ENCODE measurements at regions not wholly inside any gene's neighbourhood (a gene's known extent, or its start where the extent isn't known, plus 50 kb on each side); places are given as distances from the start of the nearest gene placed in this dataset.
"Not testable (repeated sequence)": the region's sequence is repeated elsewhere in the genome, so short reads cannot be mapped to it uniquely, and the experiment has no call there.

GRCh38 chr1:148347781-148348180 lies 135.3 kb downstream of the PPIAL4G start:
- H3K27ac ChIP-seq (ENCODE audit: control insufficient read depth, insufficient read depth), result no peak overlapping the region
- H3K36me3 ChIP-seq (ENCODE audit: control insufficient read depth in 2 of 2, insufficient read depth in 2 of 2, low read length in 1 of 2), result no peaks in the 10 kb centered on the region
- ChIA-PET SMC1A (ENCODE audit: uncharacterized antibody, unreplicated experiment) (no interaction called here), POLR2A (no interaction called here), CTCF (interaction anchor here (1.6 kb wide), 1 partner anchor 11 kb away, joined by 4 read pairs; no protein-coding TSS in a partner anchor), RAD21 (ENCODE audit: unreplicated experiment) (no interaction called here)
- no peak overlapping the region for H2AFZ ChIP-seq (ENCODE audit: control insufficient read depth, low read depth, low read length)
- ATAC-seq, result no peak
- no TSS peak for BruUV-seq (replicated peaks)
- no peak for FAIRE-seq
- TF ChIP-seq IKZF1 (conservative IDR thresholded peaks at IDR 0.05) (no peak), IRF4 (IDR thresholded peaks at IDR 0.05; ENCODE audit: low read depth, low read length) (no peak), CREB1 (IDR thresholded peaks at IDR 0.05; ENCODE audit: low read depth) (no peak), RELA (IDR thresholded peaks at IDR 0.05; ENCODE audit: borderline replicate concordance, partially characterized antibody) (no peak), E2F4 (IDR thresholded peaks at IDR 0.05; ENCODE audit: low read depth, low read length) (no peak), RAD51 (IDR thresholded peaks at IDR 0.05) (no peak), SP1 (IDR thresholded peaks at IDR 0.05; ENCODE audit: low read depth, low read length) (no peak), IKZF2 (IDR thresholded peaks at IDR 0.05) (no peak)
- no peak for DNase-seq (ENCODE audit: low read depth, low spot score)
- H3K79me2 ChIP-seq (ENCODE audit: control insufficient read depth, insufficient read depth, low read length), result no peaks in the 10 kb centered on the region
- H3K27me3 ChIP-seq (replicated peaks in 1 of 2; ENCODE audit: control insufficient read depth in 2 of 2, insufficient read depth in 2 of 2, low read length in 1 of 2), result peaks cover 0 to 3% of the 10 kb centered on the region in 2 experiments; a peak in 1 of 4 replicates
- H3K4me2 ChIP-seq (ENCODE audit: control insufficient read depth, insufficient read depth), result no peak overlapping the region
- no peak overlapping the region for H3K4me3 ChIP-seq
- no peak overlapping the region for H3K9ac ChIP-seq (ENCODE audit: control insufficient read depth, insufficient read depth, low read length)
- in situ Hi-C loops (cut with MboI) (no loop called here), intact Hi-C loops (cut with micrococcal nuclease; ENCODE audit: unreplicated experiment) (no loop called here)
- H3K9me3 ChIP-seq (replicated peaks; ENCODE audit: control insufficient read depth, insufficient read depth, low read length), result no peaks in the 10 kb centered on the region
- H3K4me1 ChIP-seq (ENCODE audit: control insufficient read depth, insufficient read depth, low read length), result no peaks in the 10 kb centered on the region
- no peaks in the 10 kb centered on the region for H4K20me1 ChIP-seq (ENCODE audit: control insufficient read depth, insufficient read depth)

GRCh38 chr1:148345659-148346151 lies 137.4 kb downstream of the PPIAL4G start:
- H3K4me2 ChIP-seq (ENCODE audit: control insufficient read depth, insufficient read depth); RAD21 ChIA-PET (ENCODE audit: unreplicated experiment); H2AFZ ChIP-seq (ENCODE audit: control insufficient read depth, low read depth, low read length); H3K9me3 ChIP-seq (replicated peaks; ENCODE audit: control insufficient read depth, insufficient read depth, low read length); H3K4me1 ChIP-seq (ENCODE audit: control insufficient read depth, insufficient read depth, low read length); H3K4me3 ChIP-seq; FAIRE-seq; H3K27me3 ChIP-seq (replicated peaks in 1 of 2; ENCODE audit: control insufficient read depth in 2 of 2, insufficient read depth in 2 of 2, low read length in 1 of 2); DNase-seq (ENCODE audit: low read depth, low spot score); H3K36me3 ChIP-seq (ENCODE audit: control insufficient read depth in 2 of 2, insufficient read depth in 2 of 2, low read length in 1 of 2); H4K20me1 ChIP-seq (ENCODE audit: control insufficient read depth, insufficient read depth); intact Hi-C loops (cut with micrococcal nuclease; ENCODE audit: unreplicated experiment); BruUV-seq (replicated peaks); in situ Hi-C loops (cut with MboI); H3K27ac ChIP-seq (ENCODE audit: control insufficient read depth, insufficient read depth); H3K9ac ChIP-seq (ENCODE audit: control insufficient read depth, insufficient read depth, low read length); H3K79me2 ChIP-seq (ENCODE audit: control insufficient read depth, insufficient read depth, low read length); POLR2A ChIA-PET: not testable (repeated sequence)
- WGBS (ENCODE audit: insufficient coverage, insufficient replicate concordance, low lambda C conversion rate, missing lambda C conversion rate), result 0% methylated on average over 3 of the region's 3 CpGs
- SMC1A ChIA-PET (ENCODE audit: uncharacterized antibody, unreplicated experiment), result interaction anchor here (1.4 kb wide), 1 partner anchor 19 kb away, joined by 6 read pairs; no protein-coding TSS in a partner anchor
- ATAC-seq, result 0 out of 3 replicates have a peak, but pooled peaks have one; percentile 45
- CTCF ChIA-PET, result interaction anchor here (1.5 to 1.9 kb wide), 2 partner anchors 9 to 13 kb away, joined by 5 to 7 read pairs; no protein-coding TSS in a partner anchor
- peak; percentile 32; the same call in 1 of the 2 replicates for TF ChIP-seq SMC3 (IDR thresholded peaks at IDR 0.05; ENCODE audit: borderline replicate concordance, low read length)
- 0 out of 2 replicates have a peak, but pooled peaks have one; percentile 19 for TF ChIP-seq RUNX3 (IDR thresholded peaks at IDR 0.05; ENCODE audit: low read length)
- peak; percentile 37 to 53 (median 49) for TF ChIP-seq CTCF (IDR thresholded peaks at IDR 0.05 in 2 of 3, conservative IDR thresholded peaks at IDR 0.05 in 1 of 3; ENCODE audit: control insufficient read depth in 2 of 3, extremely low read depth in 1 of 3, insufficient read depth in 1 of 3, low read depth in 3 of 3, low read length in 3 of 3)
